ENCODE measurements at regions not wholly inside any gene's neighbourhood (a gene's known extent, or its start where the extent isn't known, plus 50 kb on each side); places are given as distances from the start of the nearest gene placed in this dataset.

GRCh38 chr10:107733328-107734130 lies 569.0 kb upstream of the SORCS1 start:
- DNase-seq (ENCODE audit: low read depth in 4 of 4, low spot score in 2 of 4): no peak

GRCh38 chr10:107732045-107732444 lies 567.5 kb upstream of the SORCS1 start:
- DNase-seq (ENCODE audit: low read depth in 4 of 4, low spot score in 2 of 4): no peak

- no peak for DNase-seq (ENCODE audit: low read depth in 4 of 4, low spot score in 2 of 4)
Measured at GRCh38 chr10:107728807-107729206, 564.3 kb upstream of the SORCS1 start.

GRCh38 chr10:107727767-107728317 lies 563.3 kb upstream of the SORCS1 start:
- no peak for DNase-seq (ENCODE audit: low read depth in 4 of 4, low spot score in 2 of 4)

DNA sequence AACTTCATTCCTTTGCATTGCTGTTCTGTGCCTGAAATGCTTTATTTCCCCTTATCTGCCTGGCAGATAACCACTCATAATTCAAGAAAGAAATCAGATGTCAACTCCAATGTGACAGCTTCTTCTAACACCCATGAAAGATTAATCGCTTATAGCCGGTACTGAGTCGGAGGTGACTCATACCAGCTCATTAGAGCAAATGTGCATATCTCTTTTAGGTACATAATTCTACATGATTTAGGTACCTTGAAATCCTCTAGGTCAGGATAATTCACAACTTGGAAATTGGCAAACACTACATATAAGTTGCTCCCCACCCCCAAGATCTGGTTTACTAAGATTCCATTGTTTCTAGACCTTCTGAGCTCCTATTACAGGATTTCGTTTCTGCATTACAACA lies 554.4 kb upstream of the SORCS1 start:
- no peak for DNase-seq (ENCODE audit: low read depth in 4 of 4, low spot score in 2 of 4)

DNA sequence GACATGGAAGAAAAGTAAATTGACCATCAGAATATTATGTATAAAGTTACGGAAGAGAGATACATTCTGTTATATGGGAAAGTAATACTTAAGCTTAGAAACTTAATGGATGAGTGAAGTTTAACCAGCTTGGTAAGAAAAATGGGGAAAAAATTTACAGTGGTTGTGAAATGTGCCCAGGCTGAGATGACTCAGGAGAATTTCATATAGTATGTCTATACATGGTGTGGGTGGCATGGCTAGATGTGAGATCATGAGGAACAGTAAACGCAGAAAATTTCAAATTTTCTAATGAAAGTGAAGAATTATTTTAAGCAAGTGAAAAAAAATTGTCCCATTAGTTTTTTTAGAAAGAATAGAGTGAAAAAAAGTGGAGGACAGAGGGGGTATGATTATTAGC lies 552.5 kb upstream of the SORCS1 start:
- no peak for DNase-seq (ENCODE audit: low read depth in 4 of 4, low spot score in 2 of 4)

DNA sequence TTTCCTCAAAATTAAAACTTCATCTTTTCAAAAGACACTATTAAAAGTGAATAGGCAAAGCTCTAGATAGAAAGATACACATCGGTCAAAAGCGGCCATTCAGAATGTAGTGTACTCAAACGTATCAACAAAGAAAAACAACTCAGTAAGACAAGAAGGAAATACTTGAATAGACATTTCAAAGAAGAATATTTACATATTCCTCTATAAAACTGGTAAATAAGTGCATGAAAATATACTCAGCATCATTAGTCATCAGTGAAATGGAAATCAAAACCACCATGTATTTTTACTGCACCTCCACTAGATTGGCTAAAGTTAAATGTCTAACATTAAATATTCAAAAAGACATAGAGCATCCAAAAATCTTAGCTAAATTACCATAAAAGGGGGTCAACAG lies 551.1 kb upstream of the SORCS1 start:
- DNase-seq (ENCODE audit: low read depth in 4 of 4, low spot score in 2 of 4): no peak

GRCh38 chr10:107708981-107709380 lies 544.5 kb upstream of the SORCS1 start:
- no peak for DNase-seq (ENCODE audit: low read depth in 4 of 4, low spot score in 2 of 4)

DNA sequence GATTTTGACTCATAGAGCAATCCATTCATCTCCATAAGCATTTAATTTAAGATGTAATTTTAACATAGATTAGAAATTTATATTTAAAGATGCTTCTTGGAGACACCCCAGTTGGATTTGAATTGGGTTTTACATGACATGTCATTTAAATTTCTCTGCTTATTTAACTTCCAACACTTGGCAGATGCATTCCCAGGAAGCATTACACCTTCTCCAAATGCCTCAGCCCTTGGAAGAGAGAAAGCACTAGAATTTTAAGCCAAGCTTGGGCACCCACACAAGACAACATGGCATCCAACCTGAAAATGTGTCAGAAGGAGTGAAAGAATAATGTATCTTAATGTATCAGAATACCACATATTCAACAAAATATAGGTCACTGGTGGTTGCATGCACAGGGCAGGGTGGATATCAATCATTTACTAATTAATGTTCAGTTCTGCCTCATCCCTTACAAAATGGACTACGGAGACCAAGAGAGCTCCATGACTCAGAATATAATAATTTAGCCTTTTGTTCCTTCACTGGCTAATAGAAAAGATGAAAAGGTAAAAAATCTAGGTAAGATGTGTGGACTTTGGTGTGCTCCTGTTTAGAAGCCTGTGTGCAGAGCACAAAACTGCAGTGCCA lies 541.7 kb upstream of the SORCS1 start:
- DNase-seq (ENCODE audit: low read depth in 4 of 4, low spot score in 2 of 4): no peak

GRCh38 chr10:107701943-107702342 lies 537.4 kb upstream of the SORCS1 start:
- no peak for DNase-seq (ENCODE audit: low read depth in 4 of 4, low spot score in 2 of 4)

GRCh38 chr10:107692072-107692471 lies 527.6 kb upstream of the SORCS1 start:
- no peak for DNase-seq (ENCODE audit: low read depth in 4 of 4, low spot score in 2 of 4)

DNA sequence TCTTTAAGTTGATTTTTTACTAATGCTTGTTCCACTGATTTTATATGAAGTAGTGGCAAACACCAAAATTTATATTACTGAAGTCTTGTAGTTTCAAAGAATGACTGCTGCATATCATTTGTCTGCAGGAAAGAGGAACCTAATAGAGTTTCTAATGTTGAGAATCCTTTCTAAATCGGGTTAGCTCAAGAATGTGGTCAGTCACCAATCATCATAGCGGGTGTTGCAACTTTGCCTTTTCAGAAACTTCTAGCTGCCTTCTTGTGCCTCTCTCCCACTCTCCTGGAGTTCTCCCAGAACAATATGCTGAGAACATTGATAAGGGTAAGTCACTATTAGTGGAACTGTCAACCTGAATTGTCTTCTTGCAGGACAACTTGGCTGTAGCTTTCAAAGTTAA lies 524.8 kb upstream of the SORCS1 start:
- DNase-seq (ENCODE audit: low read depth in 4 of 4, low spot score in 2 of 4): no peak

DNA sequence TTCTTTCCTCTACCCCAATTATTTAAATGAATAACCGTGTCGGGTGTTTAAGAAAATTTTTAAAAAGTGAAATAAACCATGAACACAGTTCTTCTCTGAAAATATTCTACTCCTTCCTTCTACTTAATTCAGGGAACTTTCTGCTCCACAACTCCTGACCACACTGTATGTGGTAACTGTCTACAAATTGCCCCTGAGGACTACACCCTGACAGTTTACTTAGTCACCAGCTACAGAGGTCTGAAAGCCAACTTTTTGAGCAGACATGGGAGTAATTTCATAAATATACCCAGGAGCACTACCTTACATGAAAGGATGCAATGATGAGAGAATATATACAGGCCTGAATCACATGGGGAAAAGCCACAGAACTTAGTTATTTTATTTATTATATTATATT lies 523.2 kb upstream of the SORCS1 start:
- DNase-seq (ENCODE audit: low read depth in 4 of 4, low spot score in 2 of 4): no peak

GRCh38 chr10:107686095-107686494 lies 521.6 kb upstream of the SORCS1 start:
- DNase-seq (ENCODE audit: low read depth in 4 of 4, low spot score in 2 of 4): no peak

DNA sequence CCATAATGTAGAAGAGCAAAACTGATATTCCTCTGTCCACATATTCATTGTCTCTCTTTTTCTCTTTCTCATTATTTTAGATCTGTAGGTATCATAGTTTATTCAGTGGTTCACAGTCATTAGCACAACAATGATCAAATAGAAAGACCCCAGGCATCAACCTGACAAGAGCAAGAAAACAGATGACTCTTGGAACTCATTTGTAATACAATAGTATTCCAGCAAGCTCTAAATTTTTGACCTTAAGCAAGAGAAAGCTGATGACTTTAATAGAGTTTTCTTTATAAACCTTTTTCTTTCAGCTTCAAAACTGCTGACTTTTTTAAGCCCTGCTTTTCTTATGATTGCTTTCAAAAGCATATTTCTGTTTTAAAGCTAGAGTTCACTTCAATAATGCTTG lies 507.5 kb upstream of the SORCS1 start:
- no peak for DNase-seq (ENCODE audit: low read depth in 4 of 4, low spot score in 2 of 4)

DNA sequence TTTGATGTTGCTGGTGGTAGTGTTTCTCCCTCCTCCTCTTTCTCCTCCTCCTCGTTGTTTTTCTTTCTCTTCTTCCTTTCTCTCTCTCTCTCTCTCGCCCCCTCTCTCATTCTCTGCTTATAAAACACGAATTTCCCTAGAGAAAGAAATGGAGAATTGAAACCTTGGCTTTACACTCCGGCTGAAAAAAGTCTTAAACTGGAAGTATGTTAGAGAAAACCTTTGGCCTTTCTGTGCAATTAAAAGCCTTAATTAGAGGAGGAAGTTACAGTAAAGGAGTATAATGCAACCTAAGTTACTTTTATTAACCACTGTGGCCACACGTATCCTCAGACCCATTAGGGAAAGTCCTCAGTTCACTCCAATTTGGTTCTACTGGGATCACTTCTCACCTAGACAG lies 501.7 kb upstream of the SORCS1 start:
- no peak for DNase-seq (ENCODE audit: low read depth in 4 of 4, low spot score in 2 of 4)

DNA sequence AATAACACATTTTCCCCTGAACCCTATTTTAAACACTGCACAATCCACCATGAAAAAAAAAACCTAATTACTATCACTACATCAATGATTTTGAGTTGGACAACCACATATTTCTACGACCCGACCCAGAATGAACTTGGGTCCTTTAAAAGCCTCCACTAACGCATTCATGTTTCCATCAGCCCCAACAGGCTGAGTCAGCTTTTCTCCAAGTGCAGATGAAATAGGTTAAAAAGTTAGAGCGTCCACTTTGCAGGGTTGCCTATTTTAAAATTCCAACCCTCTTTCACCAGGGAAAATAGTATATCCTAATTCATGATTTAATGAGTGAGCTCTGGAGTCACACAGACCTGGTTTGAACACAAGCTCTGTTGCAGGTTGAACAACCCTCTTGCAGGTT lies 501.0 kb upstream of the SORCS1 start:
- DNase-seq (ENCODE audit: low read depth in 4 of 4, low spot score in 2 of 4): no peak

DNA sequence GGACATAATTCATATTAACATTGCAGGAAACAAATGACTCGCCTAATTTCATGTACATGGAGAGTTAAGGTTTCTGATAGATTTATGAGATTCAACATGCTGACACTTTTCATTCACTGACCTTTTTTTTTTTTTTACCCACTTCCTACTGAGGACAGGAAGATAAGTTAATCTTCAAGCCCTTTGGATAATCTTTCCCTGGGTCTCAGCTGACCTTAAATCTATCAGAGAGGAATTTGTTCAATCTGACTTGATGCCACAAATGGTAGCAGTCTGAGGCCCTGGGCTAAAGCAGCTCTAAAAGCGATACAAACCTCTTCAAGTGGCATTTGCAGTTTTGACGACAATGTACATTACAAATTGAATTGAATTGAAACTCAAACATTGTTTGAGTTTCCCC lies 493.3 kb upstream of the SORCS1 start:
- DNase-seq (ENCODE audit: low read depth in 4 of 4, low spot score in 2 of 4): no peak

DNA sequence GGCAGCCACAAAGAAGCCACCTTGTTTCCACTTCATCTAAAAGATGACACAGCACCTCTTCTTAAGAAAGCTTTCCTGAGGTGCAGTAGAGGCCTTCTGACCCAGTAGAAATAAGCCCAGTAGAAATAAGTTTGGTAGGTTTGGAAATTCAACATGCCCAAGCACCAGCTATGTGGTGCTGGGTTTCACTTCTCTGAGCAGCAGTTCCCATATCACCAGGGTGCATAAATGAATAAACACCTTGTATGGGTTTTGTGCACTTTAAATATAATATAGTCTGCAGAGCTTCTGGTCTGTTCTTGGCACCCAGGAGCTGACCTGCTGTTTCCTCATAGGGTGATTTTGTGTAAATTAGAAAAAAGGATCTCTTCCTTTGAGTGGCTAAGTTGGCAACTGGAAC lies 492.4 kb upstream of the SORCS1 start:
- no peak for DNase-seq (ENCODE audit: low read depth in 4 of 4, low spot score in 2 of 4)

DNA sequence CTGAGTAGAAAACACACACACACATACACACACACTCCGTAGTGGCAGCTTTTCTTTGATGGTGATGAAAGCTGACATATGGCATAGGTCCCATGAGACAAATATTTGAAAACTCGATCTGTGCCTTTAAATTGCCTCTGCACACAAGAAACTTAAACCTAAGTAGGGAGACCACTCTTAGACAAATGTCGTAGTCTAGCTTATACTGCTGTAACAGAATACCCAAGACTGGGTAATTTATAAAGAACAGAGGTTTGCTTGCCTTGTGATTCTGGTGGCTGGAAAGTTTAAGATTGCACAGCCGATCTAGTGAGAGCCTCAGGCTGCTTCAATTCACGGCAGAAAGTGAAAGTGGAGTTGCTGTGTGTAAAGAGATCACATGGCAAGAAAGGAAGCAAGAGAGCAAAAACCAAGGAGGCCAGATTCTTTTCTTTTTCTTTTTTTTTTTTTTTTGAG lies 489.4 kb upstream of the SORCS1 start:
- DNase-seq (ENCODE audit: low read depth in 4 of 4, low spot score in 2 of 4): peak; percentile 5 to 29 (median 23)

- DNase-seq (ENCODE audit: low read depth in 4 of 4, low spot score in 2 of 4): no peak
Measured at GRCh38 chr10:107650939-107651338, 486.4 kb upstream of the SORCS1 start.

DNA sequence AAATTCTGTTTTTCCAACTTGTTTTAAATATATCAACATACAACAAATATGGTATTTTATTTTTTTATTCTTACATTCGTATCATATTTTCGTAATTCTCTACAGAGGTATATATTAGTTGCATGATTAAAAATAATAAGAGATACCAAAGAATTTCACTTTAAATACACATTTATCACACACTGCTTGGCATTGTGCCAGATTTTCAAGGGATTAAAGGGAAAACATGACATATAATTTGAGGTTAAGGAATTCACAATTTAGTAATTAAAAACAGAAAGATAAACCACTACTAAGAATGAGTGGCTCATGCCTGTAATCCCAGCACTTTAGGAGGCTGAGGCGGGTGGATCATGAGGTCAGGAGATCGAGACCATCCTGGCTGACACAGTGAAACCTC lies 484.7 kb upstream of the SORCS1 start:
- DNase-seq (ENCODE audit: low read depth in 4 of 4, low spot score in 2 of 4): no peak

Measured in left renal cortex interstitium (tissue), 4 donors.